Ovary (tissue), 3 donors: ENCODE measurements at regions not wholly inside any gene's neighbourhood (a gene's known extent, or its start where the extent isn't known, plus 50 kb on each side); places are given as distances from the start of the nearest gene placed in this dataset.

ENCODE experiments used
- POLR2A ChIP-seq: fragments of 450-650 bp; IDR thresholded peaks from one replicate; pipeline ENCODE4 v1.6.1; 2017; ENCODE audit warnings: antibody characterized with exemption, mild to moderate bottlenecking, moderate library complexity
- TF ChIP-seq, protein P1 (sequence below), 3 donors: fragments of 450-650 bp in 2 of 3; fragments of 200-600 bp in 1 of 3; IDR thresholded peaks; one replicate each; pipeline versions ENCODE4 v1.5.1 to v1.8.0; 2016 to 2022; ENCODE audit warnings: antibody characterized with exemption in 3 of 3, mild to moderate bottlenecking in 1 of 3
- donor health status: DM: no; HTN: no; CAD: no.

DNA sequence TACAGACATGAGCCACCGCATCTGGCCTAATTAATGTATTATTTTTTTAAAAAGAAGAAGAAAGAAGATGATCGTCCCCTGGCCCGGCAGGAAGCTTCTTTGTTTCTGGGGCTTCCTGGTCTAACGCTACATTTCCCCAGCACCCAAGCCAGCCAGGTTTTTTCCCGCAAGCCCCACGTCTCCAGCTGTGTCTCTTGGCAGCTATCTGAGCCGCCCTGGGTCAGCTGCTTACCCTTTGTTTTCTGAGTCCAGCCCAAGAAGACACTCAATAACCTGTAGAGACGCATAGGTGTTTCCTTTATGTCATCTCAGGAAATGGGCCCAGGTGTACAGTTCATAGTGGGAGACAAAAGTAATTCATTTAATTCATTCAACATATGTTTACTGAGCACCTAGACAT lies 110.2 kb downstream of the MTPAP start:
- TF ChIP-seq, protein P1, sequence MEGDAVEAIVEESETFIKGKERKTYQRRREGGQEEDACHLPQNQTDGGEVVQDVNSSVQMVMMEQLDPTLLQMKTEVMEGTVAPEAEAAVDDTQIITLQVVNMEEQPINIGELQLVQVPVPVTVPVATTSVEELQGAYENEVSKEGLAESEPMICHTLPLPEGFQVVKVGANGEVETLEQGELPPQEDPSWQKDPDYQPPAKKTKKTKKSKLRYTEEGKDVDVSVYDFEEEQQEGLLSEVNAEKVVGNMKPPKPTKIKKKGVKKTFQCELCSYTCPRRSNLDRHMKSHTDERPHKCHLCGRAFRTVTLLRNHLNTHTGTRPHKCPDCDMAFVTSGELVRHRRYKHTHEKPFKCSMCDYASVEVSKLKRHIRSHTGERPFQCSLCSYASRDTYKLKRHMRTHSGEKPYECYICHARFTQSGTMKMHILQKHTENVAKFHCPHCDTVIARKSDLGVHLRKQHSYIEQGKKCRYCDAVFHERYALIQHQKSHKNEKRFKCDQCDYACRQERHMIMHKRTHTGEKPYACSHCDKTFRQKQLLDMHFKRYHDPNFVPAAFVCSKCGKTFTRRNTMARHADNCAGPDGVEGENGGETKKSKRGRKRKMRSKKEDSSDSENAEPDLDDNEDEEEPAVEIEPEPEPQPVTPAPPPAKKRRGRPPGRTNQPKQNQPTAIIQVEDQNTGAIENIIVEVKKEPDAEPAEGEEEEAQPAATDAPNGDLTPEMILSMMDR (IDR thresholded peaks at IDR 0.05): no peak
- TF ChIP-seq POLR2A: no peak
